Calu3 (cell line): ENCODE measurements at regions not wholly inside any gene's neighbourhood (a gene's known extent, or its start where the extent isn't known, plus 50 kb on each side); places are given as distances from the start of the nearest gene placed in this dataset.

Source experiments
- BruUV-seq: library from RNA; stranded (reverse); fragments of 400-500 nt; replicated peaks from 2 replicates; lab custom pipeline; 2021; lab: Mats Ljungman, UMichigan
- CTCF ChIA-PET: fragments of 300-600 bp; sonication (Branson Sonifier 250); formaldehyde crosslinking; loops from one replicate; lab custom pipeline; 2022; ENCODE audit warnings: antibody characterized with exemption; lab: Charles Lee
- DNase-seq: peaks from one replicate; pipeline ENCODE4 v3.0.0; 2022
- H3K27ac Mint-ChIP-seq: one replicate; pipeline ENCODE4 v1.8.0; 2022; ENCODE audit warnings: mixed read lengths; ENCODE audit not compliant: unreplicated experiment
- H3K27me3 Mint-ChIP-seq: one replicate; pipeline ENCODE4 v1.8.0; 2022; ENCODE audit warnings: mixed read lengths; ENCODE audit not compliant: unreplicated experiment
- H3K36me3 Mint-ChIP-seq: one replicate; pipeline ENCODE4 v1.8.0; 2022; ENCODE audit warnings: mild to moderate bottlenecking, moderate library complexity, mixed read lengths; ENCODE audit not compliant: insufficient read depth, unreplicated experiment
- H3K4me1 Mint-ChIP-seq: one replicate; pipeline ENCODE4 v1.8.0; 2022; ENCODE audit warnings: mild to moderate bottlenecking, low read depth, mixed read lengths; ENCODE audit not compliant: unreplicated experiment
- H3K4me3 Mint-ChIP-seq: one replicate; pipeline ENCODE4 v1.8.0; 2022; ENCODE audit warnings: mild to moderate bottlenecking, low read depth, moderate library complexity, mixed read lengths; ENCODE audit not compliant: unreplicated experiment
- H3K9me3 Mint-ChIP-seq: one replicate; pipeline ENCODE4 v1.8.0; 2022; ENCODE audit warnings: low read depth, mixed read lengths; ENCODE audit not compliant: unreplicated experiment
- CTCF ChIP-seq: fragments of 200-600 bp; IDR thresholded peaks from one replicate; pipeline ENCODE4 v1.8.0; 2022; ENCODE audit warnings: antibody characterized with exemption; ENCODE audit not compliant: unreplicated experiment
- intact Hi-C: fragments of 100-400 bp; cut with micrococcal nuclease; formaldehyde crosslinking; loops from one replicate; pipeline ENCODE4 v1.10.0; 2022; ENCODE audit not compliant: unreplicated experiment

DNA sequence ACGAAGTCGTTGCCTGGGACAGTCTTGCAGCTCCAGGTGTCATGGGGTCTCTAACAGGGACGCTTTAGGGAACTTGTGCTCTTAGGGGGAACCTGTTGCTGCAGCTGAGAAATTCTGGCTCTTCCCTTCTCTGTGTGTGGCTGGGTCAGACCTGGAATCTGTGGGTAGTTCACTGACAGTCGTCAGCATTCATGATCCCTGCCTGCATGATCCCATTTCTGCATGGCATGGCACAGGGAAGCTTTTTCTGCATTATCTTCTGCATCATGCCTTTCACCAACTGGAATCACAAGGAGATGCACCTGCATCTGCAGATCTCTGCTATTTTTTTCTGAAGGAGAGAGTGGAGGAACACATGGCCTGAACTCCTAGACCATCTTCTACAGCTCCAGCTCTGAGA, 85.6 kb downstream of the SOX9 start:
- no peak overlapping the region for H3K4me3 Mint-ChIP-seq
- H3K36me3 Mint-ChIP-seq: no peaks in the 10 kb centered on the region
- no peak overlapping the region for H3K27ac Mint-ChIP-seq
- no peaks in the 10 kb centered on the region for H3K9me3 Mint-ChIP-seq
- no peak for DNase-seq
- no peaks in the 10 kb centered on the region for H3K4me1 Mint-ChIP-seq
- TF ChIP-seq CTCF: no peak
- CTCF ChIA-PET: no interaction called here
- H3K27me3 Mint-ChIP-seq: no peaks in the 10 kb centered on the region
- intact Hi-C loops: no loop called here
- BruUV-seq: no TSS peak

DNA sequence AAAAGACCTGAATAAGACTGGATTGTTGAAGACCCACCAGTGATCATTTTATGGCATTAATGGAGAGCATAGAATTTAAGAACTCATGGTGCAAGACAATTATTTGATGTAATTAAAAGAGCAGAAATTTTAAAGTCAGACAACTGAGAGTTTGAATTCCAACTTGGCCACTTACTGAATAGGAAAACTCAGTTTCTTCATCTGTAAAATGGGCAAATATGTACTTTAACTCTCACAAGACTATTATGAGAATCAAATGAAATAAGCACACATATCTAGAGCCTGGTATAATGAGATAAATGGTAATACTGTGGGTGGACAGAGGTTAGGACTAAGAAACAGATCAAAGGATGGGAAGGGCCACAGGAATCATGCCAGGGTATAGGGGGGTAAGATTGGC, 88.0 kb downstream of the SOX9 start:
- Mint-ChIP-seq H3K4me3 (no peak overlapping the region), H3K27ac (no peak overlapping the region), H3K27me3 (no peaks in the 10 kb centered on the region), H3K36me3 (no peaks in the 10 kb centered on the region), H3K9me3 (peaks cover 2% of the 10 kb centered on the region), H3K4me1 (no peaks in the 10 kb centered on the region)
- BruUV-seq: no TSS peak
- CTCF ChIA-PET: no interaction called here
- intact Hi-C loops: no loop called here
- DNase-seq: no peak
- no peak for TF ChIP-seq CTCF

DNA sequence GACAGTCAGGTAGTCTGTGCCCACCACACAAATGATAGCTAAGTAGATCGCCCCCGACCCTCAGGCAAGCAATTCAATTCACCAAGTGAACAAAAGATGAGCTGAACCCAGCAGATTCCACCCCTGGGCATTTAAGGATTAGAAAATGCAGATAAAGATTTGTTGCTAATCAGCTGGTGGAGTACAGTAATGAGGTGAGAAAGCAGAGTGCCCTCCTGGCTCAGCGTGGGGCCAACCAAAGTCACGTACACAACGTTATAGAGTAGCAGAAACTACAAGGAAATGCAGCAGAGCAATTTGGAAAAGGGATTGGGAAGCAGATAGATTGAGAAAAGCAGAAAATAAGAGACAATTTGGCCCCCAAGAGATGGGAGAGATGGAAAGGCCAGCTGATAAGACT, 91.2 kb downstream of the SOX9 start:
- intact Hi-C loops: no loop called here
- CTCF ChIA-PET: no interaction called here
- BruUV-seq: no TSS peak
- H3K36me3 Mint-ChIP-seq: no peaks in the 10 kb centered on the region
- no peak overlapping the region for H3K4me3 Mint-ChIP-seq
- DNase-seq: no peak
- no peaks in the 10 kb centered on the region for H3K27me3 Mint-ChIP-seq
- H3K27ac Mint-ChIP-seq: no peak overlapping the region
- H3K9me3 Mint-ChIP-seq: peaks cover 2% of the 10 kb centered on the region
- no peaks in the 10 kb centered on the region for H3K4me1 Mint-ChIP-seq
- TF ChIP-seq CTCF: no peak

- Mint-ChIP-seq H3K9me3 (peaks cover 6% of the 10 kb centered on the region), H3K27me3 (no peaks in the 10 kb centered on the region), H3K4me1 (no peaks in the 10 kb centered on the region), H3K4me3 (no peak overlapping the region), H3K36me3 (no peaks in the 10 kb centered on the region), H3K27ac (no peak overlapping the region)
- no peak for DNase-seq
- intact Hi-C loops: no loop called here
- CTCF ChIA-PET: no interaction called here
- BruUV-seq: no TSS peak
- no peak for TF ChIP-seq CTCF
Observed at GRCh38 chr17:72215490-72215889, 94.7 kb downstream of the SOX9 start.
